ENCODE measurements at regions not wholly inside any gene's neighbourhood (a gene's known extent, or its start where the extent isn't known, plus 50 kb on each side); places are given as distances from the start of the nearest gene placed in this dataset.

DNA sequence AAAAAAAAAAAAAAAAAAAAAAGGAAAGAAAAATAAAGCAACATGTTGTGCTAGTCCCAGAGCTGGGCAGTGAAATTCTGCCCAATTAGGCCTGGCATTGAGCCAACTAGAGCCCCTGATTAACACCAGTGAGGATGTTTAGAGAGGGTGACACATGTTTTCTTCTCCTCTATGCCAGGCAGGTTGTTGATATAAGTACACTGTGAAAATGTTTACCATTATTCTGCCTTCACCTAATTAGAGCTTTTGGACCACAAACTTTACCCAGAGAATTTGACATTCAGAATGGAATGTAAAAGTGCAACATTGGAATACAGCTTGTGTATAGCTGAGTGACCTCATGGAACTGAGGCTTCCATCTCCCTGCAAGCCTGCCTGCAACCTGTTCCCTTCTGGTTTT is 62.0 kb upstream of the EPCAM start:
- no peak; the same call in 2 of the 3 replicates for ATAC-seq
- TF ChIP-seq ZNF8 (CRISPR knock-in tag; IDR thresholded peaks at IDR 0.05) (0 out of 2 replicates have a peak, but pooled peaks have one; percentile 24), BACH2 (CRISPR knock-in tag; IDR thresholded peaks at IDR 0.05; ENCODE audit: borderline replicate concordance) (no peak)

GRCh38 chr2:47304654-47305053 is 64.5 kb upstream of the EPCAM start:
- no peak for TF ChIP-seq OSR1 (CRISPR knock-in tag; IDR thresholded peaks at IDR 0.05)
- TF ChIP-seq RARB (CRISPR knock-in tag; IDR thresholded peaks at IDR 0.05), result no peak
- TF ChIP-seq PPARA (CRISPR knock-in tag; IDR thresholded peaks at IDR 0.05; ENCODE audit: borderline replicate concordance), result no peak
- TF ChIP-seq ARNTL (CRISPR knock-in tag; IDR thresholded peaks at IDR 0.05; ENCODE audit: borderline replicate concordance, low read depth), result no peak
- no peak for TF ChIP-seq ISL1 (CRISPR knock-in tag; IDR thresholded peaks at IDR 0.05)
- TF ChIP-seq GLIS3 (CRISPR knock-in tag; IDR thresholded peaks at IDR 0.05), result no peak
- no peak for TF ChIP-seq BACH2 (CRISPR knock-in tag; IDR thresholded peaks at IDR 0.05; ENCODE audit: borderline replicate concordance)
- TF ChIP-seq CSDC2 (CRISPR knock-in tag; IDR thresholded peaks at IDR 0.05), result no peak
- no peak for ATAC-seq

DNA sequence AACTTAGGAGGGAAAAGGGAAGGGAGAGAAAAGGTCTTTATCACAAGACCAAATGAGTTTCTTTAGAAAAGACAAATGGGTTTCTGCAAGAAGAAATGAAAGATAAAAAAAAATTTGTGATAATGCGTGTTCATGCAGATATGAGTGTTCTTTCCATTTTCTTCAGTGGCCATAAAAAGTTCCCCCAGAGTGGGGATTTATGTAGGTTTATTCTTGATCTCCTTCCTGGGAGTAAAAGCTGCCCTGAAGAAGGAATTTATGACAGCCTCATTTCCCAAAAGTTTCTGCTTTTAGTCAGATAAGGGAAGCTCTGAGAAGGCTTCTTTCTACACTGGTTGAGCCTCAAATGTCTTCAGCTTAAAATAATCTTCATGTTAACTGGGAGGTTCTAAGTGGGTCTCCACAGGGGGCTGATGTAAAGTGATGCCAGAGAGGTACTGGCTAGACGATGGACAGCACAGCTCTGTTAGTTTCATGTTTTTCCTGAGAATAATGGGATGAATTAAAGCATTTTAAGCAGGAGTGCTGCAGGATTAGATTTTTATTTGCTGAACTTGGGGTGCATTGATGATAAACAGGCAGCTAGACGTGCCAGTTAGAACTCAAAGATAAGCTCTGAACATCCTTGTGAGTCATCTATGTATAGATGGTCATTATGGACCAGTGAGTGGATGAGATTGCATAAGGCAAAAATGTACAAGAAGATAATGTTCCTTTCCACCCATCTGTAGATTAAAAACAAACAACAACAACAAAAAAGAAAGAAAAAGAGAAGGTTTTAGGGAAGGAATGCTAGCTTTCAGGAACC is 65.6 kb upstream of the EPCAM start:
- peak; percentile 18; the same call in 1 of the 2 replicates for TF ChIP-seq ISL1 (CRISPR knock-in tag; IDR thresholded peaks at IDR 0.05)
- TF ChIP-seq, protein P1, sequence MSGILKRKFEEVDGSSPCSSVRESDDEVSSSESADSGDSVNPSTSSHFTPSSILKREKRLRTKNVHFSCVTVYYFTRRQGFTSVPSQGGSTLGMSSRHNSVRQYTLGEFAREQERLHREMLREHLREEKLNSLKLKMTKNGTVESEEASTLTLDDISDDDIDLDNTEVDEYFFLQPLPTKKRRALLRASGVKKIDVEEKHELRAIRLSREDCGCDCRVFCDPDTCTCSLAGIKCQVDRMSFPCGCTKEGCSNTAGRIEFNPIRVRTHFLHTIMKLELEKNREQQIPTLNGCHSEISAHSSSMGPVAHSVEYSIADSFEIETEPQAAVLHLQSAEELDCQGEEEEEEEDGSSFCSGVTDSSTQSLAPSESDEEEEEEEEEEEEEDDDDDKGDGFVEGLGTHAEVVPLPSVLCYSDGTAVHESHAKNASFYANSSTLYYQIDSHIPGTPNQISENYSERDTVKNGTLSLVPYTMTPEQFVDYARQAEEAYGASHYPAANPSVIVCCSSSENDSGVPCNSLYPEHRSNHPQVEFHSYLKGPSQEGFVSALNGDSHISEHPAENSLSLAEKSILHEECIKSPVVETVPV (CRISPR knock-in tag; IDR thresholded peaks at IDR 0.05), result no peak
- TF ChIP-seq, protein P2, sequence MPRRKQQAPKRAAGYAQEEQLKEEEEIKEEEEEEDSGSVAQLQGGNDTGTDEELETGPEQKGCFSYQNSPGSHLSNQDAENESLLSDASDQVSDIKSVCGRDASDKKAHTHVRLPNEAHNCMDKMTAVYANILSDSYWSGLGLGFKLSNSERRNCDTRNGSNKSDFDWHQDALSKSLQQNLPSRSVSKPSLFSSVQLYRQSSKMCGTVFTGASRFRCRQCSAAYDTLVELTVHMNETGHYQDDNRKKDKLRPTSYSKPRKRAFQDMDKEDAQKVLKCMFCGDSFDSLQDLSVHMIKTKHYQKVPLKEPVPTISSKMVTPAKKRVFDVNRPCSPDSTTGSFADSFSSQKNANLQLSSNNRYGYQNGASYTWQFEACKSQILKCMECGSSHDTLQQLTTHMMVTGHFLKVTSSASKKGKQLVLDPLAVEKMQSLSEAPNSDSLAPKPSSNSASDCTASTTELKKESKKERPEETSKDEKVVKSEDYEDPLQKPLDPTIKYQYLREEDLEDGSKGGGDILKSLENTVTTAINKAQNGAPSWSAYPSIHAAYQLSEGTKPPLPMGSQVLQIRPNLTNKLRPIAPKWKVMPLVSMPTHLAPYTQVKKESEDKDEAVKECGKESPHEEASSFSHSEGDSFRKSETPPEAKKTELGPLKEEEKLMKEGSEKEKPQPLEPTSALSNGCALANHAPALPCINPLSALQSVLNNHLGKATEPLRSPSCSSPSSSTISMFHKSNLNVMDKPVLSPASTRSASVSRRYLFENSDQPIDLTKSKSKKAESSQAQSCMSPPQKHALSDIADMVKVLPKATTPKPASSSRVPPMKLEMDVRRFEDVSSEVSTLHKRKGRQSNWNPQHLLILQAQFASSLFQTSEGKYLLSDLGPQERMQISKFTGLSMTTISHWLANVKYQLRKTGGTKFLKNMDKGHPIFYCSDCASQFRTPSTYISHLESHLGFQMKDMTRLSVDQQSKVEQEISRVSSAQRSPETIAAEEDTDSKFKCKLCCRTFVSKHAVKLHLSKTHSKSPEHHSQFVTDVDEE (CRISPR knock-in tag; IDR thresholded peaks at IDR 0.05), result no peak
- TF ChIP-seq ZC3H10 (CRISPR knock-in tag; IDR thresholded peaks at IDR 0.05), result no peak
- TF ChIP-seq ESRRG (CRISPR knock-in tag; IDR thresholded peaks at IDR 0.05), result no peak
- peak; percentile 38 for ATAC-seq

- TF ChIP-seq, protein P2 (CRISPR knock-in tag; IDR thresholded peaks at IDR 0.05), result no peak
- no peak for TF ChIP-seq OSR1 (CRISPR knock-in tag; IDR thresholded peaks at IDR 0.05)
- no peak for TF ChIP-seq ZNF70 (CRISPR knock-in tag; IDR thresholded peaks at IDR 0.05)
- no peak for TF ChIP-seq ZFP3 (CRISPR knock-in tag; IDR thresholded peaks at IDR 0.05)
- no peak for ATAC-seq
Observed at GRCh38 chr2:47302308-47302707, 66.8 kb upstream of the EPCAM start.

- ATAC-seq, result no peak
- TF ChIP-seq, protein P3, sequence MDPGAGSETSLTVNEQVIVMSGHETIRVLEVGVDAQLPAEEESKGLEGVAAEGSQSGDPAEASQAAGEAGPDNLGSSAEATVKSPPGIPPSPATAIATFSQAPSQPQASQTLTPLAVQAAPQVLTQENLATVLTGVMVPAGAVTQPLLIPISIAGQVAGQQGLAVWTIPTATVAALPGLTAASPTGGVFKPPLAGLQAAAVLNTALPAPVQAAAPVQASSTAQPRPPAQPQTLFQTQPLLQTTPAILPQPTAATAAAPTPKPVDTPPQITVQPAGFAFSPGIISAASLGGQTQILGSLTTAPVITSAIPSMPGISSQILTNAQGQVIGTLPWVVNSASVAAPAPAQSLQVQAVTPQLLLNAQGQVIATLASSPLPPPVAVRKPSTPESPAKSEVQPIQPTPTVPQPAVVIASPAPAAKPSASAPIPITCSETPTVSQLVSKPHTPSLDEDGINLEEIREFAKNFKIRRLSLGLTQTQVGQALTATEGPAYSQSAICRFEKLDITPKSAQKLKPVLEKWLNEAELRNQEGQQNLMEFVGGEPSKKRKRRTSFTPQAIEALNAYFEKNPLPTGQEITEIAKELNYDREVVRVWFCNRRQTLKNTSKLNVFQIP (CRISPR knock-in tag; IDR thresholded peaks at IDR 0.05; ENCODE audit: borderline replicate concordance, low read depth), result no peak
- TF ChIP-seq ZFP30 (CRISPR knock-in tag; IDR thresholded peaks at IDR 0.05) (no peak), TCF4 (CRISPR knock-in tag; IDR thresholded peaks at IDR 0.05; ENCODE audit: borderline replicate concordance) (no peak), SNAI2 (CRISPR knock-in tag; IDR thresholded peaks at IDR 0.05) (no peak), PATZ1 (CRISPR knock-in tag; IDR thresholded peaks at IDR 0.05; ENCODE audit: borderline replicate concordance) (no peak), ARNTL (CRISPR knock-in tag; IDR thresholded peaks at IDR 0.05; ENCODE audit: borderline replicate concordance, low read depth) (no peak), ZNF8 (CRISPR knock-in tag; IDR thresholded peaks at IDR 0.05) (no peak), ZNF70 (CRISPR knock-in tag; IDR thresholded peaks at IDR 0.05) (no peak), ZC3H10 (CRISPR knock-in tag; IDR thresholded peaks at IDR 0.05) (no peak), ZFP3 (CRISPR knock-in tag; IDR thresholded peaks at IDR 0.05) (no peak), BACH2 (CRISPR knock-in tag; IDR thresholded peaks at IDR 0.05; ENCODE audit: borderline replicate concordance) (no peak)
Observed at GRCh38 chr2:47301731-47302130, 67.4 kb upstream of the EPCAM start.
